NB4 (cell line): ENCODE measurements at regions not wholly inside any gene's neighbourhood (a gene's known extent, or its start where the extent isn't known, plus 50 kb on each side); places are given as distances from the start of the nearest gene placed in this dataset.

Experiments used
- CTCF ChIP-seq: IDR thresholded peaks from one replicate; pipeline ENCODE4 v1.5.1; 2012; ENCODE audit warnings: low read depth, low read length
- POLR2A ChIP-seq: IDR thresholded peaks from 2 replicates; pipeline ENCODE4 v1.6.1; 2011; ENCODE audit warnings: mild to moderate bottlenecking; ENCODE audit not compliant: insufficient read length; ENCODE audit errors: extremely low read depth

GRCh38 chr11:133593036-133593435 lies 60.7 kb upstream of the OPCML start:
- TF ChIP-seq POLR2A (no peak), CTCF (no peak)
